Hematopoietic multipotent progenitor cell treated with erythropoietin and hydrocortisone succinate and interleukin-3 and kit ligand, for 17 days (in vitro differentiated cells): ENCODE measurements at regions not wholly inside any gene's neighbourhood (a gene's known extent, or its start where the extent isn't known, plus 50 kb on each side); places are given as distances from the start of the nearest gene placed in this dataset.

Source experiments
- DNase-seq: peaks from one replicate; pipeline ENCODE4 v3.0.0-alpha.2; 2015; ENCODE audit warnings: low spot score

GRCh38 chr2:65649811-65650589 lies 217.6 kb upstream of the SPRED2 start:
- no peak for DNase-seq

DNA sequence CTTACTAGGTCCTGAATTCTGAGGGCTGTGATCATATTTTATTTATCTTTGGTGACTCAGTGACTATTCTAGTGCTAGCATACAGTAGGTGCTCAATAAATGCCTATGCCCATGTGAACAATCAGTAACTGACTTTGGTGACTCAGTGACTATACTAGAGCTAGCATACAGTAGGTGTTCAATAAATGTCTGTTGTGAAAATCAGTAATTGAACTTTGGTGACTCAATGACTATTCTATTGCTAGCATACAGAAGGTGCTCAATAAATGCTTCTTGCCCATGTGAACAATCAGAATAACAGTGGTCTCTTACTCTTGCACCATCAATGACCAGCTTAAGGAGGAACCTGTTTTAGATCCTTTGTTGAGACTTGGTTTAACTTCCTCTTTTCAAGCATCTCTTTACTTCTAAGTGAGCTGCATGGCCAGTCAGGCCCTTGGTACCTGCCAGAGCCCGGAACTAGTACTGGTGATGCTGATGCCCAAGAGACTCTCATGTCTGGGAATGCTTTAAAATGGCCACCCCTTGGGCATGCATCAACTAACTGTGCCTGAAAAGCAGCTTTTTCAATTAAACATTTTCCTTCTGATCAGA lies 214.9 kb upstream of the SPRED2 start:
- DNase-seq, result no peak

- DNase-seq, result no peak
These were observed 208.3 kb upstream of the SPRED2 start for GRCh38 chr2:65640793-65641103.

DNA sequence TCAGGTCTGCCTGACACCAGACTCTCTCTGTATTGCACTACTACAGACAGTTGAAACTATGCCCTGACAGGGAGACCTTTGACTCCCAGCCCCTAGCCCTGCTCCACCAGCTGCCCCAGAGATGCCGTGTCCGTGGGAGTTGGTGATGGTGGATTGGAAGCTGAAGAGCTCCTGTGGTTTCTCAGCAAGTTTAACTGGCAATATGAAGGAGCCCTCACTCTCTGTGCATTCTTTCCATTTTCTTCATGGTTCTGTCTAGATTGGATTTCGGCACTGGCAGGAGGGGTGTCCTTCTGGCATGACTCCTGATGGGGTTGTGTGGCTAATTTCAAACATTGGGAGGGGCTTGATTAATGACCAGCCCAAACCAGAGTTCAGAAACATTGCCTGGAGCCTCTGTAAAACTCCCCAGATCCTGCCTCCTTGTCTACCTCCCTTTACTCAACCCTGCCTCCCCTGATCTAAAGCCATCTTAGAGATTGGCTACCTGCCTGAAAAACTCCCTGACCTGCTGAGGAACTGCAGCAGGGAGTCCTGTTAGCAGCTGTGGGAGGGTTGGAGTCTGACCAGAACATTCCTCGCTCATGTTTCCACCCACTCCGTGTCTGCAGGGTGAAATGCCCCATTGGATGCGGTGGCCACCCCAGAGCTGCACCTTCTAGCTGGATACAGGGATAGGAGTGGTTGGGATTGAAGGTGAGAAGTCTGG lies 206.9 kb upstream of the SPRED2 start:
- DNase-seq, result no peak

DNA sequence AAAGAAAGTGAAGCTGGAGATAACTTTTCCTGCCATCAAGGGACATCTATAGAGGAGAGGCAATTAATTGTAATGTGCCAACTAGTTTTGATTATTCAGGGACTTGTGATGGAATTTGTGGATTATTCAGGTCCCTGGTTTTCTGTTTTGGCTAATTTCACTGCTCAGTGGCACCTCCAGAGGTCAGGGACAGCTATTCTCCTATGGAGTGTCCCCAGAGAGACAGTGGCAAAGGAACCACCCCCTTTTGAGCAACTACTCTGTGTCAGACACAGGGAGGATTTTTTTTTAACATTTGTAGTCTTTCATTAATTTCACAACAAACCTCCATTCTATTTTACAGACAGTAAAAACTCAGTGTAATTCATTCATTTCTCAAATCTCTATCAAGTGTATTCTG lies 206.0 kb upstream of the SPRED2 start:
- no peak for DNase-seq

- DNase-seq, result no peak
These were observed 204.5 kb upstream of the SPRED2 start for GRCh38 chr2:65636813-65637483.

GRCh38 chr2:65636024-65636423 lies 203.6 kb upstream of the SPRED2 start:
- DNase-seq, result no peak

DNA sequence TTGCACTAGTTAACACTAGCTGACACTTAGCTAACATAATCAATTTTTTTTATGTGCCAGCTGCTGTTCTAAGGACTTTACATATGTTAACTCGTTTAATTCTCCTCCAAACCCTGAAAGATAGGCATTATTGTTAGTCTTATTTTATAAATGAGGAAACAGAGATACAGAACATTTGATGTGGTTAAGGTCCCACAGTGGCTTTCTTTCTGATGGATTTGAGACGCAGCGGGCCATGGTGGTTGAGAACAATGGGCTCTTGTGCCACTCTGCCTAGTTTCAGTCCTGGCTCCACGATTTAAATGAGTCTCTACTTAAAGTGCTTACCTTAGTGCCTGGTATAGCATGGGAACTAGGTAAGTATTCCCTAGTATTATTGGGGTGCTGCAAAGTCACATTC lies 201.9 kb upstream of the SPRED2 start:
- DNase-seq, result no peak

DNA sequence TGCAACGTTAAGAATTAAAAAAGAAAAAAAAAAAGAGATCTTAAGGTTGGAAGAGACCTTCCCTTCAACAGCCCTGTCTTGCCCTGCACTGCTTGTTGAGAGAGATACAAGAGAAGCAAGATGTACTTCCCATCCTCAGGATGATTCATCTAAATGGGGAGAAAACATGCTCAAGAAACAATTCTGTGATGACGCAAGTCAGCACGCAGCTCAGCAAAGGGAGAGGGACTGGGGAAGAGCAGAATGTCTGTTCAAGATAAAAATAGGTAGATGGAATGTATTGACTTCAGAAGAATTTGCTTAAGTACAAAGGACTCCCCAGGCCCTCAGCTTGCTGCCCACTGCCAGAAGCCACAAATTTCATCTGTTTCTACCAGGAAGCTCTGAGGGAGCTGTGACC lies 198.2 kb upstream of the SPRED2 start:
- DNase-seq, result no peak

- DNase-seq, result no peak
These were observed 195.8 kb upstream of the SPRED2 start for GRCh38 chr2:65628156-65628555.

DNA sequence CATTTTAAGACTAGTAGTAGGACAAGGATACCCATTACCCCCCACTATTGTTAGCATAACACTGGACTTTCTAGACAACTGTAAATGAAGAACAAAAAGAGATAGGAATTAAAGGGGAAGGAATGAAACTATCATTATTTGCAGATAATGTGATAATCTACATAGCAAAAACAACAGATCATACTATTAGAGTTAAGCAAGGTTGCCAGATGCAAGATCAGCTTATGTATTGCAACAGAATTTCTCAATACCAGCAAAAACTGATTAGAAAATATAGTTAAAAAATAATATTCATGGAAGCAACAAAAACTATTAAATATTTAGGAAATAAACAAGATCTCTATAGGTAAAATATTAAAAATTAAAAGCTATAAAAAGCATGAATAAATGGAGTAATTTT lies 194.4 kb upstream of the SPRED2 start:
- DNase-seq, result no peak

GRCh38 chr2:65625982-65626381 lies 193.6 kb upstream of the SPRED2 start:
- no peak for DNase-seq

DNA sequence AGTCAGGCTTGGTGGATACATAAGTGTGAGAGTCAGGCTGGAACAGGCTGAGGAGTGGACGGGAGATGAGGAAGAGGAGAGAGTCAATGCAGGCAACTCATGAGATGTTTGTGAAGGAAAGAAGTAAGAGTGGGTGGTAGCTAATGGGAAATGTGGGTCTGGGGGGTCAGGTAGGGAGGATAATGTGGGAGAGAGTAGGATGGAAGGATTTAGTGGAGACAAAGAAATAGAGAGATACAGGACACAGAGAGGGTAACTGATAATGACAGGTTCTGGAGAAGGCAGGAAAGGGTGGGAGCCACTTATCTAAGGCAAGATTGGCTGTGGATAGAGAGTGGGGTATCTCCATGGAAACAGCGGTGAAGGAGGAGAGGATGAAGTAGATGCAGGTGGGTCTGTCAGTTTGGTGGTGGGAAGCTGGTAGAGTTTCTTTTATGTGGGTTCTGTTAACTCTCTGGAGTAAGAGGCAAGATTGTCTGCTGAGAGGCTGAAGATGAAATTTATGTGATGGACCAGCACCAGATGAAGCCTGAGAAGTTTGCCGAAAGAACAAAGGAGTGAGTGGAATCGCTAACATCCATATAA lies 190.6 kb upstream of the SPRED2 start:
- no peak for DNase-seq

- DNase-seq, result no peak
These were observed 190.1 kb upstream of the SPRED2 start for GRCh38 chr2:65622499-65622898.

- DNase-seq, result no peak
These were observed 188.1 kb upstream of the SPRED2 start for GRCh38 chr2:65620524-65620923.

- no peak for DNase-seq
These were observed 187.6 kb upstream of the SPRED2 start for GRCh38 chr2:65620026-65620425.

DNA sequence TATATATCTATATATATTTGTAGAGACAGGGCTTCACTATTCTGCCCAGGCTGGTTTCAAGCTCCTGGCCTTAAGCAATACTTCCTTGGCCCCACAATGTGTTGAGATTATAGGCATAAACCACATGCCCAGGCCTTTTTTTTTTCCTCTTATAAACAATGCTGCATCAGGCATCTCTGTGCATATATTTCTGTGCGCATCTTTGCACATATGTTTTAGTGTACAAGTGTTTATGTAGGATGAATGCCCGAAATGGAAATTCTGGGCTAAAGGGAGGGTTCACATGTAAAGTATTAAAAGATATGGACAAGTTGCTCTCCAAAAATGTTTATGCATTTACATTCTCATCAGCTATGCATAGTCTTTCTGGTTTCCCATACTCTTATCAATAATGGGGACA lies 183.2 kb upstream of the SPRED2 start:
- DNase-seq, result no peak

DNA sequence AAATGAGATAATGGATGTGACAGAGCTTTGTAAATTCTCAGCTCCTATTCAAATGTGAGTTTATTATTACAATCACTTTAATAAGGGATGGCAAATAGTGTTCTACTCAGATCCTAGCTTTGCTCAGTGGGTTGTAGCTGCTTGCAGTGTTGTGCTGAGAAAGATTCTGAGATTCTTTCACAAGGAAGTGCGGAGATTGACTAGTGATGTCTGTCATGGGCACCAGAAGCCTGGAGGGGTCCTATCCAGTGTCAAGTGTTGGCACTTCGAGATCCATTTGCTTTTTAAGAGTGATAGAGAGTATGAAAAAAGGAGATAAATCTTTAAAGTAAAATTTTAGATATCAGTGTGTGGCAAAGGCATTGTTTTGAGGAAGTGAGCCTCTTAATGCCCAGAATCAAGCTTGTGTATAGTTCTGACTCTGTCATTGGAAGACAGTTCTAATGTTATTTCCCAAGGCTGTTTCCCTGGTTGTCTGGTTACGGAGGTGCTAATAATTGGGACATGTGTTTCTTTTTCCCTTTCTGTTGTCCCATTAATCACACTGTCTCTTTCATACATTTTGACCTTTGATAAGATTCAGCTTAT lies 181.7 kb upstream of the SPRED2 start:
- no peak for DNase-seq

DNA sequence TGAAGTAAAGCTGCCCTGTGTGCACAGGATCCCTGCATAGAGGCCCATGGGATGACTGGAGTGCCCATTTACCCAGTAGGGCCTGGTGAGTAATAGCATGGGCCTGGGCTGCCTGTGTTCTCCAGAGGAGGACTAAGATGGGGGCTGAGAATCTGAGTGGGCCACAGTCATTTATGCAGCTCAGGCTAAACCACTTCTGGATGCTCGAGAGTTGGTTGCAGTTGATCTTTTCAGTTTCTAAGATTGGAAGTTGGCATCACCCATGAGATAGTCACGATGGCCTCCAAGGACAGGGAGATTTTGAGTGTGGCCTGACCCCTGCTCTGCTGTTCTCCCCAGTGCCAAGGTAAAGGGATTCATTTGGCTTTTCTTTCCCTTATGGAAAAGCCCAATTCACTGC lies 179.1 kb upstream of the SPRED2 start:
- no peak for DNase-seq

DNA sequence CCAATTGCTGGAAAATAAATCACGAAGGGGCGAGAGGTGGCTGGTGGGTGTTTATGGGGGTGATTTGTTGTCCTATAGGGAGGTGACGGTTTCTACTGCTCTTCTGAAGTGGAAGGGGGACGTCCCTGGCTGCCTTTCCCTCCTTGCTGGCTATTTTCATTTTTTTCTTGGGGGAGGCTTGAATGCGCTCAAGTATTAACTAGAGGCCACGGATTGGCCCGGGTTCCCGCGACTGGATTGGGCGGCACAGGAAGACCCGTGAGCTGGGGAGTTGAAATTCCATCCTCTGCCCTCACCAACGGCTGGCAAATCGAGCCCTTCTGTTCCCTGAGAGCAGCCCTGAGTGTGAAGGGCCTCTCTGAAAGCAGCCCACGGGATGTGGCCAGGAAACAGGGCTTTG lies 176.5 kb upstream of the SPRED2 start:
- no peak for DNase-seq

DNA sequence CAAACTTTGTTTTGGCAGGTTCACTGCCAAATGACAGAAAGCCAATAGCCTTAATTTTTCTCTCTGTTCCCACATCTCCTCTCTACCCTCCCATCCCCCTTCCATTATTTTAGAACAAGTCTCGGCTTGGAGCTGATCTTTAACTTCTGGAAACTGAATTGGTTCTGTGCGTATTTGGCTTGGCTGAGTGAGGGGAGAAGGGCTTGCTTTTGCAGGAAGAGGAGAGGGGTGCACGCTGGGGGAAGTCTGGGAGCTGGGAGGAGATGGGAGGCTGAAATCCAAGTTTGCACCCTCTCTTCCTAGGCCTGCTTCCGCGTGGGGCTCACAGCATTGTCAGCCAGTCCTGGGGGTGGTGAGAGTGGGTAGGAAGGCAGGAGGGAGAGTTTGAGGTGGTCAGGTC lies 176.1 kb upstream of the SPRED2 start:
- DNase-seq, result no peak

- no peak for DNase-seq
These were observed 175.4 kb upstream of the SPRED2 start for GRCh38 chr2:65607662-65608305.
